ENCODE measurements at regions not wholly inside any gene's neighbourhood (a gene's known extent, or its start where the extent isn't known, plus 50 kb on each side); places are given as distances from the start of the nearest gene placed in this dataset.

DNA sequence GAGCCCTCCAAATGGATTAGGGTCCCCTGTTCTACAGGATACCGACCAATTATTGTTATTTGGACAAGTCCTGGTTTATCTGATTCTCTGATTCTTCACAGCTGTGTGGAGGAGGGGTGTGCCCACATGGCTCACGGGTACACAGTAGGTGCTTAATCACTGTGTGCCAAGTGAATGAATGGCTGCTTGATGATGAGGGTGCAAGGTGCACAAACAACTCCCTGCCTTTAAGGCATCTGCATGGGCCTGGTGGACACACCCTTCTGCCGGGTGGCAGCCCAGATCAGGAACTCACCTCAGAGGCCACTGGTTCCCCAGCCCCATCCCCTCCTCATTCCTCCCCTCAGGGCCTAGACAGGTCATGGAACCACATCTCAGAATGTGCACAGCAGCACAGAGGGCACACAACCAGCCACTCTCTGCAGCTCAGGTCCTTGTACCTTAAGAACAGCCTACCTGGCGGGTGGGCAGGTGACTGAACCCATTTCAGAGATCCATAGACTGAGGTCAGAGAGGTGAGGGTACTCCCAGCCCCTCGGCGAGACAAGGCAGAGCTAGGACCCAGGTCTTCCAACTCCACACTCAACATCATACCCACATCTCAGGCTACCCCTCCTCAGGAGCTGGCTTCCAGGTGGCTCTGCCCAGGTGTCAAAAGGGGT is 50.3 kb downstream of the SHANK2 start:
- H3K9me3 Mint-ChIP-seq, result no peaks in the 10 kb centered on the region
- H3K36me3 Mint-ChIP-seq, result no peaks in the 10 kb centered on the region
- DNase-seq (ENCODE audit: low spot score in 2 of 2) (no peak), ATAC-seq (no peak)
- H3K27ac Mint-ChIP-seq, result no peak overlapping the region
- no peak overlapping the region for H3K4me3 Mint-ChIP-seq
- H3K4me1 Mint-ChIP-seq, result no peaks in the 10 kb centered on the region

GRCh38 chr11:71201231-71201630 is 51.1 kb downstream of the SHANK2 start:
- DNase-seq (ENCODE audit: low spot score in 2 of 2) (no peak), ATAC-seq (no peak)
- no peaks in the 10 kb centered on the region for H3K9me3 Mint-ChIP-seq
- no peak overlapping the region for H3K27ac Mint-ChIP-seq
- no peaks in the 10 kb centered on the region for H3K36me3 Mint-ChIP-seq
- H3K4me1 Mint-ChIP-seq, result no peaks in the 10 kb centered on the region
- H3K4me3 Mint-ChIP-seq, result no peak overlapping the region

DNA sequence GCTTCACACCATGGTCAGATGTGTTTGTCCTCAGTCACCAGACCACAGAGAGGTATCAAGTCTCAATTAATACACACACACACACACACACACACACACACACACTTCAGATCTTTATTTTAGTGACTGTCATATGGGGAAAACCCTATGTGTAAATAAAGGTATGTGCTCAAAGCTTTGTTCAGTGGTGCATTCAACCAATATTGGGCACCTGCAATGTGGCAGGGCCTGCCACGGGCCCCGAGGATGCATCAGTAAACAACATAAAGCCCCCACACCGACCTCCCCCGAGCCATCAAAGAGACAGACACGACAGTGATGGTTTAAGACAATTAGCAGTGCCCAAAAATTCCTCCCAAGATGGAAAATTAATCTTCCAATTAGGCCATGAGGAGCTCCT is 51.6 kb downstream of the SHANK2 start:
- Mint-ChIP-seq H3K36me3 (no peaks in the 10 kb centered on the region), H3K27ac (no peak overlapping the region), H3K4me1 (no peaks in the 10 kb centered on the region), H3K4me3 (no peak overlapping the region), H3K9me3 (no peaks in the 10 kb centered on the region)
- no peak for DNase-seq (ENCODE audit: low spot score in 2 of 2)
- no peak for ATAC-seq

DNA sequence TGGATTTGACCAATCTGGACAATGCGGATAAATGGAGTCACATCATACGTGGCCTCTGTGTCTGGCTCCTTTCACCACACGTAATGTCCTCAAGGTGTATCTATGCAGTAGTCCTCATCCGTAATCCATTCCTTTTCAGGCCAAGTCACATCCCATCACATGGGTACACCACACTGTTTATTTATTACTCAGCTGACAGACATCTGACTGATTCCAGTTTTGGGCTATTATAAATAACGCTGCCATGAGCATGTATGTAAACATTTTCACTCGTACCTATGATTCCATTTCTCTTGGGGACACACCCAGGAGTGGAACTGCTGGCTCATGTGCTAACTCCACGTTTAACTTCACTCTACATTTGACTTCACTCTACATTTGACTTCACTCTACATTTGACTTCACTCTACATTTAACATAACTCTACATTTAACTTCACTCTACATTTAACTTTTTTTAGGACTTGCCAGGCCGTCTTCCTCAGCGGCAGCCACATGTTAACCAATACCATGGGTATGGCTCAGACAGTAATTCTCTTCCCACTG is 52.1 kb downstream of the SHANK2 start:
- no peak for DNase-seq (ENCODE audit: low spot score in 2 of 2)
- H3K27ac Mint-ChIP-seq, result no peak overlapping the region

DNA sequence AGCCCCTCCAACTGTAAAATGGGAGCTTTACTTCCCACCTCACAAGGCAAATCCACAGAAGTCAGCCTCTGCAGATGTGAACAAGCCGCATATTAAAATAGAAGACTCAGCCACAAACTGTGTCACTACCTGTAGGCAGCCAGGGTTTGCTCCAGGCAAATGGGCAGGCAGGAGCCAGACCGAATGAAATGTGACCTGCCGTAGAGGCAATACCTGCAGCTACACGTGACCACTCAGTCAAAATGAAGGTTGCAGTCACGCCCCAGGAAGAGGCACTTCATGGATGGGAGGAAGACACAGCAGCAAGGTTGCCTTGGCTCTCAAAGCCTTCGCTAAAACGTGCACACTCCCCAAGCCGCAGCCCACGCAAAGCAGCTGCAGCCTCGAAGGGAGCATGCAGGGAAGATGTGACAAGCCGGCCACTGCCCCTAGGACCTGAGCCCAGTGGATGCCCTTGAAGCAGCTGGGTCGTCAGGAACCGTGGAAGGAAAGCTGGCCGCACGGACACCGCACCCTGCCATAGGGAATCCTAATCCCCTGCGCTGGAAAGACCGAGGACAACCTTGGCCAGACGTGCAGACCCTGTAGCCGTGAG is 53.1 kb downstream of the SHANK2 start:
- H3K4me1 Mint-ChIP-seq, result no peaks in the 10 kb centered on the region
- no peaks in the 10 kb centered on the region for H3K36me3 Mint-ChIP-seq
- DNase-seq (ENCODE audit: low spot score in 2 of 2) (no peak), ATAC-seq (peak; percentile 4)
- H3K4me3 Mint-ChIP-seq, result no peak overlapping the region
- no peak overlapping the region for H3K27ac Mint-ChIP-seq
- no peaks in the 10 kb centered on the region for H3K9me3 Mint-ChIP-seq

More for the DNA sequence above, 52.1 kb downstream of the SHANK2 start:
- H3K9me3 Mint-ChIP-seq, result no peaks in the 10 kb centered on the region
- ATAC-seq, result no peak
- H3K4me3 Mint-ChIP-seq, result no peak overlapping the region
- no peaks in the 10 kb centered on the region for H3K4me1 Mint-ChIP-seq
- H3K36me3 Mint-ChIP-seq, result no peaks in the 10 kb centered on the region

GRCh38 chr11:71198823-71199165 is 53.6 kb downstream of the SHANK2 start:
- Mint-ChIP-seq H3K4me3 (no peak overlapping the region), H3K36me3 (no peaks in the 10 kb centered on the region), H3K27ac (no peak overlapping the region), H3K4me1 (no peaks in the 10 kb centered on the region), H3K9me3 (no peaks in the 10 kb centered on the region)
- DNase-seq (ENCODE audit: low spot score in 2 of 2) (no peak), ATAC-seq (no peak)

GRCh38 chr11:71198141-71198822 is 54.1 kb downstream of the SHANK2 start:
- no peak for DNase-seq (ENCODE audit: low spot score in 2 of 2)
- H3K9me3 Mint-ChIP-seq, result no peaks in the 10 kb centered on the region
- ATAC-seq, result no peak
- H3K27ac Mint-ChIP-seq, result no peak overlapping the region
- no peaks in the 10 kb centered on the region for H3K36me3 Mint-ChIP-seq
- no peaks in the 10 kb centered on the region for H3K4me1 Mint-ChIP-seq
- no peak overlapping the region for H3K4me3 Mint-ChIP-seq

- H3K27ac Mint-ChIP-seq, result no peak overlapping the region
- ATAC-seq (no peak), DNase-seq (ENCODE audit: low spot score in 2 of 2) (no peak)
- no peaks in the 10 kb centered on the region for H3K9me3 Mint-ChIP-seq
- no peaks in the 10 kb centered on the region for H3K4me1 Mint-ChIP-seq
- no peaks in the 10 kb centered on the region for H3K36me3 Mint-ChIP-seq
- H3K4me3 Mint-ChIP-seq, result no peak overlapping the region
These were observed 55.3 kb downstream of the SHANK2 start for GRCh38 chr11:71197096-71197495.

DNA sequence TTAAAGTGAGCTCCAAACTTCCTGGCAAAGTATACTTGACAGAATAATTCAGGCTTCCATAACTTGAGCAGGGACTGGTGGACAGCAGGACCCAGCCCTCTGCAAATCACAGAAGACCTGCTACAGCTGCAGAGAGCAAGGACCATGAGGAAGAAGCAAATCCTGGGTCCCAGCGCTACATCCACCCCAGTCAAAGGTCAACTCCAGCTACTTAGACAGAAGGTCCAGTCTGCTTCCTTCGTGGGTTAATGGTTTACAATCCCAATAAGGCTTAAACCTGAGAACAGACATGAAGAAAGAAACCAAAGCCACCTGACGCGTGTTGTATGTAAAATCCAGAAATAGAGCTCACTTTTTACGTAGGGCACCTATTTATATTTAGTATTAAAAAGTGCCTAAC is 57.7 kb downstream of the SHANK2 start:
- ATAC-seq (no peak), DNase-seq (ENCODE audit: low spot score in 2 of 2) (no peak)
- H3K9me3 Mint-ChIP-seq, result no peaks in the 10 kb centered on the region
- no peak overlapping the region for H3K4me3 Mint-ChIP-seq
- no peaks in the 10 kb centered on the region for H3K4me1 Mint-ChIP-seq
- no peak overlapping the region for H3K27ac Mint-ChIP-seq
- H3K36me3 Mint-ChIP-seq, result no peaks in the 10 kb centered on the region

GRCh38 chr11:71193431-71193830 is 58.9 kb downstream of the SHANK2 start:
- no peak overlapping the region for H3K27ac Mint-ChIP-seq
- no peaks in the 10 kb centered on the region for H3K36me3 Mint-ChIP-seq
- ATAC-seq, result peak; percentile 4
- H3K9me3 Mint-ChIP-seq, result no peaks in the 10 kb centered on the region
- no peak overlapping the region for H3K4me3 Mint-ChIP-seq
- no peaks in the 10 kb centered on the region for H3K4me1 Mint-ChIP-seq
- no peak for DNase-seq (ENCODE audit: low spot score in 2 of 2)

DNA sequence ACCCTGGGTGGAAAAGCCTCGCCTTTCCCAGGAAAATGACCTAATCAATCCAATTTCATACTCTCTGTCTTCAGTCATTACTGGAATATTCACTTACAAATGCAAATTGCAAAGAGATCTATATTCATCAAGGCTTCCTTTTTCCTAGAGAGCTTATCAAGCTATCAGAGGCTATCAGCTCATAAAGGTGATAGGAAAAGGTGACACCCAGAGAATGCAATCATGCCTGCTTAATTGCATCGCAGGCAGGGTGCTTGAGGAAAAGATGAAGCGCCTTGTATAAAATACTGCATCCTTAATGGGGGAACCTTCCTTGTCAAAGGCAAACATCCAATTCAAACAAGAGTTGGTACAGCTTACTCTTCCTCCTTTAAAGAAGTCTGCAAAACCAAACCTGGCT is 59.7 kb downstream of the SHANK2 start:
- Mint-ChIP-seq H3K27ac (no peak overlapping the region), H3K4me3 (no peak overlapping the region), H3K36me3 (no peaks in the 10 kb centered on the region), H3K4me1 (no peaks in the 10 kb centered on the region), H3K9me3 (no peaks in the 10 kb centered on the region)
- no peak for ATAC-seq
- DNase-seq (ENCODE audit: low spot score in 2 of 2), result no peak

DNA sequence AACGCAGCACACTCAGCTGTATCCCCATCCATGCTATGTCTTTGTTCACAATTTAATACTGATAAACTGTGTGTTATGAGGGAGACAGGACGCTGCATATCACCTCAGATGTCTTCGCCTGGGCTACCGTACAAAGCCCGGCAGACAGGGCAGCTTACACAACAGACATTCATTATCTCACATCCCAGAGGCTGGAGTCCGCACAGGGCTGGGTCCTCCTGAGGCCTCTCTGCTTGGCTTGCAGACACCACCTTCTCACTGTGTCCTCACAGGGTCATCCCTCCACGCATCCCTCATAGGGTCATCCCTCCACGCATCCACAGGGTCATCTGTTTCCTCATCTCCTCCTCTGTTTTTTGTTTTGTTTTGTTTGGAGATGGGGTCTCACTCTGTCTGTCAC is 61.2 kb downstream of the SHANK2 start:
- Mint-ChIP-seq H3K4me1 (no peaks in the 10 kb centered on the region), H3K27ac (no peak overlapping the region), H3K4me3 (no peak overlapping the region), H3K36me3 (no peaks in the 10 kb centered on the region), H3K9me3 (no peaks in the 10 kb centered on the region)
- DNase-seq (ENCODE audit: low spot score in 2 of 2), result no peak
- ATAC-seq, result no peak

GRCh38 chr11:71190551-71190950 is 61.8 kb downstream of the SHANK2 start:
- ATAC-seq (no peak), DNase-seq (ENCODE audit: low spot score in 2 of 2) (no peak)
- Mint-ChIP-seq H3K4me1 (no peaks in the 10 kb centered on the region), H3K9me3 (no peaks in the 10 kb centered on the region), H3K4me3 (no peak overlapping the region), H3K36me3 (no peaks in the 10 kb centered on the region), H3K27ac (no peak overlapping the region)

- ATAC-seq, result no peak
- no peak for DNase-seq (ENCODE audit: low spot score in 2 of 2)
- no peaks in the 10 kb centered on the region for H3K4me1 Mint-ChIP-seq
- H3K9me3 Mint-ChIP-seq, result no peaks in the 10 kb centered on the region
- H3K36me3 Mint-ChIP-seq, result no peaks in the 10 kb centered on the region
- no peak overlapping the region for H3K27ac Mint-ChIP-seq
- no peak overlapping the region for H3K4me3 Mint-ChIP-seq
These were observed 62.5 kb downstream of the SHANK2 start for GRCh38 chr11:71189768-71190315.

DNA sequence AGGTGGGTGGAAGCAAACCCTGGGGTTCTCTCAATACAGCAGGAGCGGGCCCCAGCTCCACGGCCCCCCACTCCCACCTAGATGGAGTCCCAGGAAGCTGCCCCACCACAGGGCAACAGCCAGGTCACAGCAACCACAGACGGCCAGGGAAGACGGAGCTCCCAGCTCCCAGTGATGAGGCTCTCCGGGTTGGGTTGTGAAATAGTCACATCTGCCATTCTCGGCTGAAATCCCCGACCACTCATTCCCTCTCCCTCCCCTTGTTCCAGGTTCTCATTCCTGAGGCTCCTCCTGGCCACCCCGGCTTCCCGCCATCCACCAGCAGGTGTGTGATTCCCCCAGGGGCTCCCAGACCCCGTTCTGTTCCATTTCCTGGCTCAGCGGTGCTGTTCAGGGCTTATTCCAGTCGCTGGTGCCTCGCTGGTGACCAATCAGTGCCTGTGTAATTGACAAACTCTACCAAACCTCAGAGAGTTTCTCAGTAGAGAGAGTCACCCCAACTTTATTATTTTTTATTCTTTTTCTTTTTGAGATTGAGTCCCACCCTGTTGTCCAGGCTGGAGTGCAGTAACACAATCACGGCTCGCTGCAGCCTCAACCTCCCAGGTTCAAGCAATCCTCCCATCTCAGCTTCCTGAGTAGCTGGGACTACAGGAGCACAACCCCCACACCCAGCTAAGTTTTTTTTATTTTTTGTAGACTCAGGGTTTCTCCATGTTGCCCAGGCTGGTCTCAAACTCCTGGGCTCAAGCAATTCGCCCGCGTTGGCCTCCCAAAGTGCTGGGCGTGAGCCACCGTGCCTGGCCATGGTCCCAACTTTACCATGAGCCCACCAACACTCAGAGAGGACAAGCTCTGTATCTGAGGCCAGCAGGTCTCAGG is 63.2 kb downstream of the SHANK2 start:
- H3K9me3 Mint-ChIP-seq, result no peaks in the 10 kb centered on the region
- no peak overlapping the region for H3K27ac Mint-ChIP-seq
- DNase-seq (ENCODE audit: low spot score in 2 of 2), result no peak
- no peaks in the 10 kb centered on the region for H3K36me3 Mint-ChIP-seq
- H3K4me1 Mint-ChIP-seq, result no peaks in the 10 kb centered on the region
- no peak for ATAC-seq
- no peak overlapping the region for H3K4me3 Mint-ChIP-seq

Measured in stimulated activated effector memory CD8-positive, alpha-beta T cell treated with anti-CD3 and anti-CD28 coated beads, Interleukin-12 subunit alpha, Interleukin-12 subunit beta, amount 100 ng/mL, for 72 hours (primary cell).